ENCODE measurements at regions not wholly inside any gene's neighbourhood (a gene's known extent, or its start where the extent isn't known, plus 50 kb on each side); places are given as distances from the start of the nearest gene placed in this dataset.

GRCh38 chr15:88401996-88402656 lies 65.1 kb downstream of the MRPL46 start:
- Mint-ChIP-seq H3K36me3 (ENCODE audit: low read depth) (no peaks in the 10 kb centered on the region), H3K4me3 (no peak overlapping the region), H3K4me1 (peaks cover 21% of the 10 kb centered on the region), H3K9me3 (peaks cover 3% of the 10 kb centered on the region; the same call in 1 of the 3 replicates), H3K27ac (no peak overlapping the region), H3K27me3 (ENCODE audit: insufficient read depth, low read depth, poor library complexity) (peaks cover 5% of the 10 kb centered on the region)
- H3K4me3 ChIP-seq: no peak overlapping the region
- H4K20me1 ChIP-seq (replicated peaks; ENCODE audit: insufficient read depth): no peaks in the 10 kb centered on the region
- no peak overlapping the region for H3K27ac ChIP-seq (ENCODE audit: low read depth)
- DNase-seq (ENCODE audit: low spot score) (peak; percentile 23), ATAC-seq (peak; percentile 74)
- TF ChIP-seq NANOG (IDR thresholded peaks at IDR 0.05; ENCODE audit: borderline replicate concordance) (no peak), EZH2 (IDR thresholded peaks at IDR 0.05; ENCODE audit: low read depth, unreplicated experiment) (no peak), POLR2AphosphoS5 (IDR thresholded peaks at IDR 0.05; ENCODE audit: low read depth) (no peak), ETS1 (IDR thresholded peaks at IDR 0.05) (no peak), REST (IDR thresholded peaks at IDR 0.05; ENCODE audit: unreplicated experiment) (no peak)
- 0 out of 2 replicates have a peak overlapping the region, but pooled peaks have one; percentile 28 for H2AFZ ChIP-seq
- H3K79me2 ChIP-seq (replicated peaks; ENCODE audit: insufficient read depth): no peaks in the 10 kb centered on the region
- H3K4me1 ChIP-seq (ENCODE audit: insufficient read depth): peaks cover 12% of the 10 kb centered on the region
- no peak overlapping the region for H3K4me2 ChIP-seq
- H3K27me3 ChIP-seq (ENCODE audit: insufficient read depth): no peaks in the 10 kb centered on the region
- H3F3A ChIP-seq (replicated peaks; ENCODE audit: low read depth): no peaks in the 10 kb centered on the region
- peaks cover 8% of the 10 kb centered on the region; the same call in 1 of the 2 replicates for H3K9me2 ChIP-seq (ENCODE audit: insufficient read depth)
- H3K36me3 ChIP-seq (ENCODE audit: insufficient read depth): no peaks in the 10 kb centered on the region

- peaks cover 5% of the 10 kb centered on the region for H3K27me3 Mint-ChIP-seq (ENCODE audit: insufficient read depth, low read depth, poor library complexity)
- no peak for ATAC-seq
- no peak for DNase-seq (ENCODE audit: low spot score)
- Histone ChIP-seq H3K9me2 (ENCODE audit: insufficient read depth) (peaks cover 8% of the 10 kb centered on the region; the same call in 1 of the 2 replicates), H3F3A (replicated peaks; ENCODE audit: low read depth) (no peaks in the 10 kb centered on the region), H3K36me3 (ENCODE audit: insufficient read depth) (no peaks in the 10 kb centered on the region), H2AFZ (0 out of 2 replicates have a peak overlapping the region, but pooled peaks have one; percentile 28), H3K4me3 (no peak overlapping the region), H3K4me1 (ENCODE audit: insufficient read depth) (peaks cover 12% of the 10 kb centered on the region), H3K79me2 (replicated peaks; ENCODE audit: insufficient read depth) (no peaks in the 10 kb centered on the region), H3K4me2 (no peak overlapping the region), H3K27me3 (ENCODE audit: insufficient read depth) (no peaks in the 10 kb centered on the region), H3K27ac (ENCODE audit: low read depth) (no peak overlapping the region), H4K20me1 (replicated peaks; ENCODE audit: insufficient read depth) (no peaks in the 10 kb centered on the region)
- H3K4me1 Mint-ChIP-seq: peaks cover 23% of the 10 kb centered on the region
- H3K36me3 Mint-ChIP-seq (ENCODE audit: low read depth): no peaks in the 10 kb centered on the region
- no peak overlapping the region for H3K4me3 Mint-ChIP-seq
- peaks cover 3% of the 10 kb centered on the region; the same call in 1 of the 3 replicates for H3K9me3 Mint-ChIP-seq
- no peak overlapping the region for H3K27ac Mint-ChIP-seq
- no peak for TF ChIP-seq ZNF462 (CRISPR knock-in tag; IDR thresholded peaks at IDR 0.05)
Observed at GRCh38 chr15:88401251-88401995, 65.8 kb downstream of the MRPL46 start.
